Bronchial epithelial cell (primary cell): ENCODE measurements at regions not wholly inside any gene's neighbourhood (a gene's known extent, or its start where the extent isn't known, plus 50 kb on each side); places are given as distances from the start of the nearest gene placed in this dataset.

Source experiments
- DNase-seq: peaks from one replicate; pipeline ENCODE4 v3.0.0-alpha.2; 2010; ENCODE audit warnings: low read depth
- FAIRE-seq: peaks from 2 replicates; lab custom pipeline; 2011; peaks lifted over from hg19 to GRCh38; lab: Jason Lieb, UNC
- H3K27me3 ChIP-seq: 2 replicates; pipeline ENCODE4 v1.5.1; 2011; ENCODE audit warnings: low read length; ENCODE audit not compliant: control insufficient read depth, insufficient read depth
- H3K36me3 ChIP-seq: 2 replicates; pipeline ENCODE4 v1.5.1; 2011; ENCODE audit warnings: low read length; ENCODE audit not compliant: control insufficient read depth, insufficient read depth
- H3K4me3 ChIP-seq: 2 replicates; pipeline ENCODE4 v1.5.1; 2011; ENCODE audit warnings: mild to moderate bottlenecking, low read depth, low read length, control low read depth
- TF ChIP-seq, protein P1 (sequence below): IDR thresholded peaks from 2 replicates; pipeline ENCODE4 v1.5.1; 2011; ENCODE audit warnings: mild to moderate bottlenecking, moderate library complexity, low read length, control low read depth, inconsistent platforms; ENCODE audit not compliant: insufficient read depth, severe bottlenecking

DNA sequence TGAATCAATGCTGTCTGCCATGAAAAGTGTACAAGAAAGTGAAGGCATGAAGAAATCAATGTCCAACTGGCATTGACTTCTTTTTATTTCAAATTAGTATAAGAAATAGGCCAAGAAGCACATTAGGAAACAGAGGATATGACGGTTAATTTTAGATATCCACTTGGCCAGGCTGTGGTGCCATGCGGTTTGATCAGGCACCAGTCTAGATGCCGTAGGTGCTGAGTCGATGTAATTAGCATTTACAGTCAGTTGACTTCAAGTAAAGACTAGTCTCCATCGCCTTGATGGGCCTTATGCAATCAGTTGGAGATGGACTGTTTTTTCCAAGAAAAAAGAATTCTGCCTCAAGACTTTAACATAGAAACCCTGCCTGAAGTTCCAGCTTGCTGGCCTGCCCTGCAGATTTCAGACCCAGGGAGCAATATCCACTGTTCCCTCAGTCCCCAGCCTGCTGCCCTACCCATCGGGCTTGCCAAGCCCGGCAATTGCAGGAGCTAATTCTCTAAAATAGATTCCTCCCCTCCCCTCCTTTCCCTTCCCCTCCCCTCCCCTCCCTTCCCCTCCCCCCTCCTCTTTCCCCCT is 120.5 kb upstream of the PEG3 start:
- no peaks in the 10 kb centered on the region for H3K27me3 ChIP-seq
- no peaks in the 10 kb centered on the region for H3K36me3 ChIP-seq
- DNase-seq (no peak), FAIRE-seq (no peak)
- H3K4me3 ChIP-seq: no peak overlapping the region
- TF ChIP-seq, protein P1, sequence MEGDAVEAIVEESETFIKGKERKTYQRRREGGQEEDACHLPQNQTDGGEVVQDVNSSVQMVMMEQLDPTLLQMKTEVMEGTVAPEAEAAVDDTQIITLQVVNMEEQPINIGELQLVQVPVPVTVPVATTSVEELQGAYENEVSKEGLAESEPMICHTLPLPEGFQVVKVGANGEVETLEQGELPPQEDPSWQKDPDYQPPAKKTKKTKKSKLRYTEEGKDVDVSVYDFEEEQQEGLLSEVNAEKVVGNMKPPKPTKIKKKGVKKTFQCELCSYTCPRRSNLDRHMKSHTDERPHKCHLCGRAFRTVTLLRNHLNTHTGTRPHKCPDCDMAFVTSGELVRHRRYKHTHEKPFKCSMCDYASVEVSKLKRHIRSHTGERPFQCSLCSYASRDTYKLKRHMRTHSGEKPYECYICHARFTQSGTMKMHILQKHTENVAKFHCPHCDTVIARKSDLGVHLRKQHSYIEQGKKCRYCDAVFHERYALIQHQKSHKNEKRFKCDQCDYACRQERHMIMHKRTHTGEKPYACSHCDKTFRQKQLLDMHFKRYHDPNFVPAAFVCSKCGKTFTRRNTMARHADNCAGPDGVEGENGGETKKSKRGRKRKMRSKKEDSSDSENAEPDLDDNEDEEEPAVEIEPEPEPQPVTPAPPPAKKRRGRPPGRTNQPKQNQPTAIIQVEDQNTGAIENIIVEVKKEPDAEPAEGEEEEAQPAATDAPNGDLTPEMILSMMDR: no peak

DNA sequence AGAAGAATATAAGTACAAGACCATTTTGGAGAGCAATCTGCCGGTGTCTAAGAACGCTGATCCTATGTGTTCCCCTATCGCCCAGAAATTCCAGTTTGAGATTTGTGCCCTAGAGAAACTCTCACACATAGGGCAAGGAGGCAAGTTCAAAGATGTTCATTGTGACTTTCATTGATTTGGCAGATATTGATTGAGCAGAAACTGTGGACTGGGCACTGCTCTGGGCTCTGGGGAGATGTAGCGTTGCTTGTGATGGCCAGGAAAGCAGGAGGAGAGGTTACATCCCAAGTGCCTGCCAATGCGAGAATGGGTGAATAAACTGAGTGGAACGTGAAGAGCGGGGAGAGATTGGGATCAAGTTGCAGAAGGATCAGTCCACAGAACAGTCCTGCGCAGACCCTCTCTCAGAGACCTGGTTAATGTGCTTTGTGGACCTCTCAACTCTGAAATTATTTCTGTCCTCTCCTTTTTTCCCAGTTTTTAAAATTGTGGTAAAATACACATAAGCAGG is 123.9 kb upstream of the PEG3 start:
- no peaks in the 10 kb centered on the region for H3K36me3 ChIP-seq
- FAIRE-seq: no peak
- no peaks in the 10 kb centered on the region for H3K27me3 ChIP-seq
- H3K4me3 ChIP-seq: no peak overlapping the region
- TF ChIP-seq, protein P1: no peak
- DNase-seq: no peak

DNA sequence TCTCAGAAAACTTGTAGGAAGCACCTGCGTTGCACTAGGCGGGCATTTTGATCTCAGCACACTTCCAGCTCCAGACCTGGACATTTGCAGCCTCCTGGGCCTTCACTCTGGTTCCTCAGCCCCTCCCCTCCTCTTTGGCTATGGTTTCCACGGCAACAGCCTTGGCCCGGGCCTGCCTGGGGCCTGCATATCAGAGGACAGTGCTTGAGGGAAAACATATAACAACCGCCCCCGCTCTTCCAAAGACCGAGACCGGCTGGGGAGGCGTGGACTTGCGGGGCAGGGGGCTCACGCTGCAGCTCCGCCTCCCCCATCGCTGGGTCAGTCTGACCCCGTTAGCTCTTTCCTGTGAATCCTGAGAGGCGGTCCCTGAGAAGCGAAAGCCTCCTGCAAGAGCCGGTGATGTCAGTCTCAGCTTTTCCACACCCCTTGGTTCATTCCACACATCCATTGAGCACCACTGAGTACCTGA is 125.7 kb upstream of the PEG3 start:
- TF ChIP-seq, protein P1: no peak
- no peak for FAIRE-seq
- no peaks in the 10 kb centered on the region for H3K27me3 ChIP-seq

DNA sequence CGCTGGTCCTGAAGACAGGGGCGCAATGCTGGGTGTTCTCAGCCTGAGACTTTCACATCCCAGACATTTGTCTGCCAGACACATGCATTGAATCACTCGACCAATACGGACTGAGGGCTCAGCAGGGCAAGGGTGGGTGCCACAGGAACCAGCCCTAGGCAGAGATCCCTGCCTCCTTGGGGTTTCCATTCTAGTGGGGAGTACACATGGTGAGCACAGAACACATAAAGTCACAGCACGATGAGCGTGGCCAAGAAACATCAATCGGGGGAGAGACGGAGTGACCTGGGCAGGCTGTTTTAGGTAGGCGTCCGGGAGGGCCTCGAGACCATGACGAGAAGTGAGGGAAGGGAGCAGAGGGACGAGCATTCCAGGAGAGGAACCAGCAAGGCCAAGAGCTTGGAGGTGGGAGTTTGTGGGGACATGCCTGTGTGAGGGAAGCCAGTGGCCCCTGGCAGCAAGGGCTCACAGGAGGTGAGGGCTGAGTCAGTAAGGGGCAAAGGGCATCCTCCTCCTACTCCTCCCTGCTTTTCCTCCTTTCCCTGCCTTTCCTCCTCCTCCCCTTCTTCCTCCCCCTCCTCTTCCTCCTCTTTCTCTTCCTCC is 126.3 kb upstream of the PEG3 start:
- no peak for DNase-seq
- TF ChIP-seq, protein P1: no peak
- H3K27me3 ChIP-seq: no peaks in the 10 kb centered on the region
- FAIRE-seq: no peak
- no peaks in the 10 kb centered on the region for H3K36me3 ChIP-seq
- no peak overlapping the region for H3K4me3 ChIP-seq

More for the DNA sequence above, 125.7 kb upstream of the PEG3 start:
- no peak overlapping the region for H3K4me3 ChIP-seq
- H3K36me3 ChIP-seq: no peaks in the 10 kb centered on the region
- no peak for DNase-seq

DNA sequence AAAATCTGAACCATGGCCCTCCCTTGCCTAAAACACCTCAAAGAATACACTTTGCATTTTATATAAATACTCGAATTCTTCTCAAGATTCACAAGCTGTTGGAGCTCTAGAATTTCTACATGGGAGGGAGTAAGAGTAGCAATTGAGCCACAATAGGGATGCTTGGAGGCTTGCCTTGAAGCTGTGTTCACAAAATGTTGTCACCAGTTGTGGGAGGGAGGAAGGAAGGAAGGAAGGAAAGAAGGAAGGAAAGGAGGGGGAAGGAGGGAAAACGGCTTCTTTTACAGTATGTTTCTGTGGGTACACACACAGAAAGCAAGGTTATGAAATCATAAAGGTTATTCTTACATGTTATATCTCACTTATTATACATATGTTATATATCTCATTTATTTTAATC is 128.6 kb upstream of the PEG3 start:
- TF ChIP-seq, protein P1: no peak
- no peaks in the 10 kb centered on the region for H3K36me3 ChIP-seq
- no peak overlapping the region for H3K4me3 ChIP-seq
- DNase-seq (no peak), FAIRE-seq (no peak)
- no peaks in the 10 kb centered on the region for H3K27me3 ChIP-seq
